NOMO-1 (cell line): ENCODE measurements at regions not wholly inside any gene's neighbourhood (a gene's known extent, or its start where the extent isn't known, plus 50 kb on each side); places are given as distances from the start of the nearest gene placed in this dataset.
"Not testable (repeated sequence)": the region's sequence is repeated elsewhere in the genome, so short reads cannot be mapped to it uniquely, and the experiment has no call there.

Source experiments
- DNase-seq, 2 experiments: peaks; one replicate each; lab custom pipeline; 2025; ENCODE audit not compliant: unreplicated experiment in 2 of 2; lab: John Stamatoyannopoulos, UW

DNA sequence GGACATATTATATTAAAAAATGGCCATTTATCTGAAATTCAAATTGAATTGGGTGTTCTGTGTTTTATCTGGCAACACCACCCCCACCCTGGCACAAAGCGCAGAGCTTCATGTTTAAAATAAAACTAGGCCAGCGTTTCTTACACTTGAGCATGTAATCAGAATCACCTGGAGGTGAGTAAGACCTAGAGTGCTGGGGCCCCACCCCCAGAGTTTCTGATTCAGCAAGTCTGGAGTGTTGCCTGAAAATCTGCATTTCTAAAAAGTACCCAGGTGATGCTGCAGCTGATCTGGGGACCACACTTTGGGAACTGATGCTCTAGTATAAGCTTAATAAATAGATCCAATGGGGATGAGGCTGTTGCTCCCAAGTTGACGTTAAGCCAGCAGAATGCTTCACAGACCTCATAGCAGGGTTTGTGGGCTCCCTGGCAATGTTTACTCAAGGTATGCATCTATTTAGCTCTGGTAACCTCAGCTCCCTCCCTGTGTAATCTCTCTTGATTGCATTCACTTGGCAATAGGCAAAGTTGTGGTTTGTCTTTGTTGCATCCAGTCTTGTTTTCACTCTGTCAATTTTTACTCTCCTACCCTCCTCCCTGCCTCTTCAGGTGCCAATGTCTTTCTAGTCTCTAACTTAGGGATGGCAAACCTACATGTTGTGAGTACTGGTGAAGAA lies 99.8 kb upstream of the TEX13D start:
- DNase-seq = no peak

DNA sequence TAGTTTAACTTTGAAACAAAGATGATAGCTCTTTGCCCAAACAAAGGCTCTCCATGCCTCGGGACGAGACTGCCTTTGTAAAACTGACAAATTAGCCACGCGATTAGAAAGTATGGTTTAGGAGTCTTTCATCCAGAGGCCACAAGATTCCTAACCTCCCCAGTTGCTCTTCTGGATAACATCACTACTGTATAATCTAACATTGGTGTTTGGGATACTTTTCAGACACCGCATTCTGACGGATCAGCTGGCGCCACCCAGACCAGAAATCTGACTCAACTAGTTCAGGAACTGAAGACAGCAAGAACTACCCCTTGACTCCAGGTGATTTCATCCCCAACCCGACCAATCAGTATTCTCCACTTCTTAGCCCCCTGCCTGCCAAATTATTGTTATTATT lies 98.1 kb upstream of the TEX13D start:
- DNase-seq = no peak

DNA sequence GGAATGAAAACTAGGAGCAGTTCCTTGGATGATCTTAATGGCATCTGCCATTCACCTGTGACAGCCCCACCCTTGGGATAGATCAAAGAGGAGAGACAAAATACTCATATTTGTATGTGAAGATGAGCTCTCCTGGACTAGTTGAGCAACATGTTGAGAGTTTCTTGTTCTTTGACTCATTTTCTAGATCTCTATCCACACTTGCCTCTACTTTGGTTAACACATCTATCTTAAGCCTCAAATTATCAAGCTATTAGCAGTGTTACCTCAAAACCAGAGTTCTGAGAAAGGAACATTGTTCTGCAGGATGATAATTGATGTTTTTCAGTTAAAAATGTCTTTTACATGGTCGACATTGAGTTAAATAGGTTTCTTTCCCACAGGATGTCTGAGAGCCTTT lies 94.2 kb upstream of the TEX13D start:
- no peak for DNase-seq

DNA sequence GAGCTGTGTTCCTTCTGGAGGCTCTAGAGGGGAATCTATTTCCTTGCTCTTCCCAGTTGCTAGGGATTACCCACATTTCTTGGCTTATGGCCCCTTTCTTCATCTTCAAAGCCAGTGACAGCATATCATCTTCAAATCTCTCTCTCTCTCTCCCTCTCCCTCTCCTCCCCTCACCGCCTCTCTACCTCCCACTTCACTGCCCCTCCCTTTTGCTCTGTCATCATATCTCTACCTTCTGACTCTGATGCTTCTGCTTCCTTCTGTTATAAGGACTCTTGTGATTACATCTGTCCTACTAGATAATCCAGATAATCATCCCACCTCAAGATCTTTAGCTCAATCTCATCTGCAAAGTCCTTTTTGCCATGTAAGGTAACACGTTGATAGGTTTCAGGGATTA lies 93.1 kb upstream of the TEX13D start:
- no peak for DNase-seq

DNA sequence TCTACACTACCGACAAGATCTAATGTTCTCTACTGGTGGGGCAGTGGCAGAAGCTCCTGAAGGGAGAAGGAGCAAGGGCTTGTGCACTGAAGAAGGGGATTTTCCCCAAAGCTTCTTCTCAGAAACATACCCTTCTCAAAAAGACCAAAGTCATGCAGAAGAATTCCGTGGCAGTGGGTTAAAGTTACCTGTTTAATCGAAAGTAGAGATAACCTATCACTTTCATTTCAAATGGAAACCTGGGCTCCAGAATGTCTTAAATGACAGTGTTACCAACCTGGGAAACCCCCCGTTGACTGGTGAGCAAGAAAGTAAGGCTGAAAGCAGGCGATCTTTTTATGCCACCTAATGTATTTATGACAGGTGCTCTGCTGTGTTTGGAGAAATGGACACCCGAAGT lies 92.5 kb upstream of the TEX13D start:
- DNase-seq = no peak

DNA sequence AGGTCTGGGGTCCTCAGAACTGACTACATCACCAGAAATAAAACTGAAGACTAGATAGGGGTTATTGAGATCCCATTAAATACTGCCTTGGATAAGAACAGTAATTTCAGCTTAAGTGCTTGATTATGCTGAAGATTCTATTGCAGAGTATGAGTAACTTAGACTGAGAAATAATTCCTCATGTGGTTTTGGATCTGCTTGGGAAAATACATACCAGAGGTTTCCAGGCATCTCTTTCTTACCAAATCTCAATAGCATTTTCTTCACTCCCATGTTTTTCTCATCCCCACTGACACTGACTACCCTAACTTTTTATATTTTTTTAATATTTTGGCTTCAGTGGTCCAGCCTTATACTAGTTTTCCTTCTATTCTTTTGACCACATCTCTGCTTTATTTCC lies 92.0 kb upstream of the TEX13D start:
- DNase-seq = no peak

DNA sequence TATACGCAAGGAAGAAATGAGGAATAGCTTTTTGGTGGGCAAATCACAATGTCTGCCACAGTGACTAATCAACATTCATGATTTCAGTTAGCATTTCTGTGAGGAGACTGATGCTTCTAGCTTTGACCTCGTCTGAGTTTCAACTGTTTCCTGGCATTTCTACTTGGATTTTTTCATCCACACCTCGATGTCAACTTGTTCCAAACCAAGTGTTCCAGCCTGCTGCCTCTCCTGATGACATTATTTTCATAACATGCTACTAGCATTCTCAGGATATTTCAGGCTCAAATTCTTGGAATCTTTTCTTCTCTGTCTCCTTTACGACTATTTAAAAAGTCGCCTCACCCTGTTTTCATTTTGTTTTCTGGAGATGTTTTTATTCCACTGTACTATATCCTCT lies 90.3 kb upstream of the TEX13D start:
- no peak for DNase-seq

DNA sequence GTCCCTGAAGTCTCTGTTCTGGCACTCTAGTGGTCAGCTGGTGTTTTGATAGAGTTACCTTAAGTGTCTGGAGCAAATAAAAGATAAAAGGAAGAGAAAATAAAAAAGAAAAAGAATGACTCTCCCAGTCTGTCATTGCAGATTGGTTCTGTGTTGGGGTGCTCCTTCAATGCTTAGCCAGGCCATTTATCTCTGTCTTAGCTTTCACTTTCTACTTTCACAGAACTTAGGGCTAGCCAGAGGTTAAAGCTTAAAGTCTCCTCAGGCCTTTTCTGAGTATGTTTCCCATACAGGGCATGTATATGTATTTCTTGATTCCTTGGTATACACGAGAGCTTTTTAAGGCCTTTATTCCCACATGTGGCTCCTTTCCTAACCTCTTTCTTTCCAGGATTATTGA lies 83.1 kb upstream of the TEX13D start:
- no peak for DNase-seq

DNA sequence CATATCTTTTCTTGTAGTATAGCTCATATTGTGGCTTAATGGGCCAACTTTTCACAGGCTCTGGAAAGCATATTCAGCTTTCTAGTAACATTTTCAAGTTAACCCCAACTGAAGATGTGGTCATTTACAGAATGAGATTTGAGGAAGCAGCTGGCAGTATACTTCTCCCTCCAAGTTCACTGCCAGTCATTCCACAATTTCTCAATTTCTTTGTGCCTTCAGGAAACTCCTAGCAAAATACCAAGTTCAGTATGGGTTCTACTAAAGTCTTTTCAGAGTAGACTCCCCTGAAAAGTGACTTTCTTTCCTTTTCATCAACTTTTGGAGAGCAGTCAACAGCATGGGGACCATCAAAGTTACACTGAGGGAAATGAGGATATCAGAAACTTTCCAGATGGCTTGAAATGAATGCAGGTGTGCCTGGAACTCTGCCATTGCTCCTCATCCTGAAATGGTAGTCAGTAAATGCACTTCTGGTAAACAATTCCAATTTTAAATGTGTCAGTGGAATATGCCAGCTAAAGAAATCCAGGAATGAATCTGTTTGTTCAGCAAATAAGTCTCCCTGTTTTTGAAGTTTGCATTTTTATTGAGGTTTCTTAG lies 81.5 kb upstream of the TEX13D start:
- peak in 1 of 2 experiments; percentile 6 for DNase-seq

DNA sequence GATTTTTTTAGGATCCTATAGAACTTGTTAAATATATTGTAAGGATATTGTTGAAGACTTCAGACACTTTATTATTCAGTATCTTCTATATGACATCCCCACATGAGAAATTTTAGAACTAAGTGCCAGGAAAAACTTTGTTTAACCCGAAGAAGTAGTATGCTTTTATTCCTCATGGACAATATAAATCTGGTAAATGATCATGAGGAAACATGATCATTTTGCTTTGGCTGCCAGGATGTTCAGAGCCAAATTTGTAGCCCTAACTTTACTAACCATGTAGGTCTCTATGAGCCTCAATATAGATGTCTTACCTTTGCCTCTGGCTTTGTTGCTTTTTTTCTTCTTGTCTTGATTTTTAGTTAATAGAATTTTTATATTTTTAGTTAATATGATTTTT lies 77.8 kb upstream of the TEX13D start:
- DNase-seq = no peak

DNA sequence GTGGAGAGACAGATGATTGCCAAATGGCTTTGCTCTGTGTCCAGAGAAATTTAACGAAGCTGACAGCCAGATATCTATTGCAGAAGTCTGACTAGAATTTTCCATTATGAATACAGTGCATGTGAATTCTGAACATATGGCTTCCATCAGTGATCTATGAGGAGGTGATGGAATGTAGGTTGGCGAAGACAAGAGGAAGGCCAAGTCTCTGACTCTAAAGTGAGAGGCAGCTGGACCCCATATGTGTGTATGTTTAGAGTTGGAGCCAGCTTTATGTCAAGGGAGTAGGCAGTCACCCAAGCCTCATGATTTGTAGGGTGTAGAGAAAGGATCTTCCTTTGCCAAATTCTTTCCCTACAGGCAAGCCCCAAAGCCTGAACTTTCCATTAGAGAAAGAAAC lies 76.2 kb upstream of the TEX13D start:
- no peak for DNase-seq

DNA sequence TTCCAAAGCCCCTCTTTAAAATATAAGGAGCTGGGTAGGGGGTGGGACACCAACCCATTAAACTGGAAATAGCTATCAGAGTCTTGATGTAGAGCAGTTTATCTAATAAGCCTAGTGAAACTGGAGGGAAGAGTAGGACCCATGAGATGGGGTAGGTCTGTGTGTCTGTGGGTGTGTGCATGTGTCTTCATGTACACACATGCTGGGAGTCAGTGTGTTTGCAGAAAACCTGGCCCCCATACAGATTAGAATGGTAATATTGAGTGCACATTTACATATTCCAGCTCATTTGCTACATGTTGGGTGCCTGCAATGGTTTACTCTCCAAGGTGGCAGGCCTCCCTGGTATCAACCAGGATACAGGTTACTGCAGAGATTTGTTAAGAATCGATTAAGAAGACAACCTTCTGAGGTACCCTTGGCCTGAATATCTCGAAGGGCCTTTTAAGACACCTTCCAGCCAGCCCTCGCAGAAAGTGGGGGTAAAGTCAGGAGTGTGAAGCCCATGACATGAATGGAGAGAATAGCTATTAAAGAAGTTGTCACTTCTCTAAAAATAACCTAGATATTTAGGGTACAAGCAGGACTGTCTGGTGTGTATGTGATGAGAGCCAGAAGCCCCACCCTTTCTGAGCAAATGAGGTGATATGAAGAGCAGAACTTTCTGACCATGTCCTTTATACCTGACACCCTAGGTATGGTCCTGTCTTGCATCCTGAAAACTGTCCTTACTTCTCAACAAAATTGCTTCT lies 75.7 kb upstream of the TEX13D start:
- DNase-seq = no peak

DNA sequence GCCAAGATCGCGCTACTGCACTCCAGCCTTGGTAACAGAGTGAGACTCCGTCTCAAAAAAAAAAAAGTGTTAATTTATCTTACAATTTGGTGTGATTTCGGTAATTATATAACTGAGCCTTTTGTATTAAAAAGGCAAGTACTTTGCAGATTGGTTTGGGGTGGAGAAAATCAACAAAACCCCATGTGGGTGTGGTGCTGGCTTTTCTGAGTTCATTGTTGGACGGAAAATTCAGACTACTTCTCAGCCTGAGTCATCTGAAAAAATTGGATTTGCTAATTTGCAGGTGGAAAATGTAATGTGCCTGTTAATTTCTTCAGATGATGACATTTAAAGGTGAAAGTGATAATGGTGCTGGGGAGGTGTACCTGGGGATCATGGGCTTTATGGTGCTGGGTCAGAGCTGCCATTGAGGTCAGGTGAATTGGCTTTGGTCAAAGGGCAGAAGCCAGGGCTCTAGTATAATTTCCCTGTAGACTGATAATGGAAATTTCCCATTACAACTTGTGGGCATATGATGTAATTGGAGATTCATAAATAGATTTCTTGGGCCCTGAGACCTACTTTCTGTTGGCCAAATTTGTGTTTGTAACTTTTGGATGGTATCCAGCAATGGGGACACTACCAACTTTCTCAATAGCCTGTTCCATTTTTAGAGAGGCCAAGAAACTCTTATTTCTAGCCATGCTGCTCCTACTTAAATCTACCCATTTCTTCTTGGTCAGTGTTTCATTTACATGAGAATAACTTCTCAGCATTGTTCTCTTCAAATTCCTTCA lies 74.3 kb upstream of the TEX13D start:
- peak in 1 of 2 experiments; percentile 19 for DNase-seq

DNA sequence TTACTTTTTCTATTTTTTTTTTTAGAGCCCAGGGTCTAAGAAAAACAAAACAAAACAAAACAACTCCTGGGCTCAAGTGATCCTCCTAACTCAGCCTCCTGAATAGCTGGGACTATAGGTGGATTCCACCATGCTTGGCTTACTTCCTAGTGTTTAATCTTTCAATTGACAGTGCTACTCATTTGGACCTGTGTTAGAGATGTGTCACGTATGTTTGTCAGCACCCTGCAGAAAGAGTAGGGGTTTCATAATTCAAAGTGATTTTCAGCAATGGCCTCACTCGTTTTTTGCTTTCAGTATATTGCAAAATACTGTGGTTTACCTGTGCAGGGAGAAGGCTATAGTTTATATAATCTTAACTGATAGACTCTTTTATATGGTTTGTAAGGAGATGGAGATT lies 71.6 kb upstream of the TEX13D start:
- no peak for DNase-seq

DNA sequence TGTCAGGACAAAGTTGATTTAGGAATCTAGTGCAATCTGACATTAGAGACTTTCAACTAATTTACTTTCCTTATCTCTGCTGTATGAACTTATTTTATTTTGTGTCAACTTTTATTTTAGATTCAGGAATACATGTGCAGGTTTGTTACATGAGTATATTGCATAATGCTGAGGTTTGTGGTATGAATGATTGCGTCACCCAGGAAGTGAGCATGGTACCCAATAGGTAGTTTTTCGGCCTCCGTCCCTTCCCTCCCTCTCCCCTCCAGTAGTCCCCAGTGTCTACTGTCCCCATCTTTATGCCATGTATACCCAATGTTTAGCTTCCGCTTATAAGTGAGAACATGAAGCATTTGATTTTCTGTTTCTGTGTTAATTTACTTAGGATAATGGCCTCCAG lies 68.7 kb upstream of the TEX13D start:
- DNase-seq = peak in 1 of 2 experiments; percentile 29

DNA sequence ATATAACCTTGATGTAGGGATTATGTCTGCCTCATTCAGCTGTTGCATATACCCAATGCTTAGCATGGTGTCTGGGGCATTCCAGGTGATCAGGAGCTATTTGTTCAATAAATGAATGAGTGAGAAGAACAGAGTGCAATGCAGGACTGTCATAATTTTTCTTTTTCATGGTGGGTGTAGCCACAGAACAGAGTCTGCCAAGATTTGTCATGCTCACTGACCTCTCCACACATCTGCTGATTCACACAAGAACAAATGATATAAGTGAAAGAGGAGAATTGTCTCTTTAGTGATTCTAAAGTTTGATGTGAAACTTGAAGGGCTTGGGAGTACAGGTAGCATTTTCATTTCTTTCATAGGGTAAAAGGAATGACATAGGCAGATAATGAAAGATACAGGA lies 64.4 kb upstream of the TEX13D start:
- DNase-seq = no peak

DNA sequence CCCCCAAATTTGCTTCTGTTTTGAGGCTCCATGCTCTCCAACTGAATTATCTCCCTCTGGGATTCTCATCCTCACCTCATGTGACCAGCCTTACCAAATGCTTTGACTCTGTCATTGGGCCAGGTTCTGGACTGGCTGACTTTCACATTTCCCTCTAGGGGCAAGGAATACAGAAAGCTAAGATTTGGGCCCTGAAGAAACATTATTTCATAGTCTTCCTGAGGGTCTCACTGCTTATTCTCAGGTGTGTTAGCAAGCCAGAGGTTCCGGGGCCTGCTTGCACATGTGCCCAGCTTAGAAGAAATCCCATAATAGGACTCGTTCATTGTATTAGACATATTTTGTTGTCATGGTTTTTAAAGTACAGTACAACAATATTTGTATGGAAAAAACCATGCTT lies 62.6 kb upstream of the TEX13D start:
- no peak for DNase-seq

DNA sequence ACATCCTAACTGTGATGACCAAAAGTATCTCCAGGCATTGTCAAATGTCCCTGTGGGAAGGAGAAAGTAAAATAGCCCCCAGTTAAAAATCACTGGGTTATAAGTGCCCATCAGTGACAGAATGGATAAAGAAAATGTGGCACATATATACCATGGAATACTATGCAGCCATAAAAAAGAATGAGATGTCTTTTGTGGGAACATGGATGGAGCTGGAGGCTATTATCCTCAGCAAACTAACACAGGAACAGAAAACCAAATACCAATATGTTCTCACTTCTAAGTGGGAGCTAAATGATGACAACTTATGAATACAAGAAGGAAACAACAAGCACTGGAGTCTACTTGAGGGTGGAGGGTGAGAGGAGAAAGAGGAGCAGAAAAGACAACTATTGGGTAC lies 60.9 kb upstream of the TEX13D start:
- not testable (repeated sequence) for DNase-seq

DNA sequence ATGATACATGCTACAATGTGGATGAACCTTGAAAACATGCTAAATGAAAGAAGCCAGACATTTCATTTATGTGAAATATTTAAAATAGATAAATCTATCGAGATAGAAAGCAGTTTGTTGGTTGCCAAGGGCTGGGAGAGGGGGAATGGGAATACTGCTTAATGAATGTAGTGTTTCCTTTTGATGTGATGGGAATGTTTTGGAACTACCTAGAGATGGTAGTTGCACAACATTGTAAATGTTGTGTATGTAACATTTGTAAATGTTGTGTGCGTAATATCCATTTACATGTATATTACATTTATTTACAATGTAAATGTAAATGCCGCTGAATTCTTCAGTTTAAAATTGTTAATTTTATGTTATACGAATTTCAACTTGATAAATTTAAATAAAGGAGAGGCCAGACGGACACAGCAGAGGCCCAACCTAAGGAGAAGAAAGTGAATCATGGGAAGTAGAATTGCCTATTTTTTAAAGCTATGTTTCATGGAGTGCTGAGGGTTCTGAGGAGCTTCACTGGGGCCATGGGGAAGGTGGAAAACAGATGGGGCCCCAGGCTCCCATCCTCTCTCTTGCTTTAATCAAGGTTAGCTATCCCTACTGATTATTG lies 60.0 kb upstream of the TEX13D start:
- no peak for DNase-seq

DNA sequence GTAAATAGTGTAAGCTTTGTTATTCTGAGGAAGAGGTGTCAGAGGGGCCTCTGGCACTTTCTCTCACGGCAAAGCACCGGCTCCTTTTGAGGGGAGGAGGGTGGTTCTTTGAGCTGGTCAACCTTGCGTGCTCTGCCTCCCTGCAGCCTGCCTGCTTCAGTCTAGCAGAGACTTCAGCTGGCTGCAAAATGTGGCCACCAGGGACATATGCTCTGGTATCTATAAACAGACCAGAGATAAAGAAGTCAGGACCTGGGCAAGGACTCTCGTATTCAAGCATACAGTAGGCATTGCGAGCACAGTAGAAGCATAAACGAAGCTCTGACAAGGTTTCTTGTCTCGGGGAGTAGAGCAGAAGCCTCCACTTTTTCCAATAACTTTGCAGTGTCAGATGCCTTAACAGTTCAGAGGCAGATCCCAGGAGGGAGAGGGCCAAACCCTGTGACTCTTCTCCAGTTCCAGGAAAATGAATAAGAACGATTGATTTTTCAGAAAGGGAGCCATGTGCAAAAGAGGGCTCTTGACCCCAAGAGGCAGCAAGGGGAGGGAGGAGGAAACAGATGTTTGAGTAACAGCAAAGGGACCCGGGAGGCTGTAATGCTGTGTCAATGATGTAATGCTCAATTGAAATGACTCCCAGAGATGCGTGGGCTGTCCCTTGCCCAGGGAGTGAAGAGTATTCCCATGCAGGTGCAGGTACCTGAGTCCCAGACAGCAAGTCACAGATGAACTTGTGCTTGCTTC lies 57.9 kb upstream of the TEX13D start:
- no peak for DNase-seq
